HG02973 (cell line): ENCODE measurements at regions not wholly inside any gene's neighbourhood (a gene's known extent, or its start where the extent isn't known, plus 50 kb on each side); places are given as distances from the start of the nearest gene placed in this dataset.
"Not testable (repeated sequence)": the region's sequence is repeated elsewhere in the genome, so short reads cannot be mapped to it uniquely, and the experiment has no call there.

Source experiments
- ATAC-seq: cut with Tn5 transposase; IDR thresholded peaks from one replicate; pipeline ENCODE4 v1.9.1; 2021; ENCODE audit warnings: moderate library complexity; ENCODE audit not compliant: unreplicated experiment

- no peak for ATAC-seq
These were observed 264.4 kb upstream of the MSX2 start for GRCh38 chr5:174459832-174460448.

GRCh38 chr5:174462129-174462528 lies 262.3 kb upstream of the MSX2 start:
- no peak for ATAC-seq

DNA sequence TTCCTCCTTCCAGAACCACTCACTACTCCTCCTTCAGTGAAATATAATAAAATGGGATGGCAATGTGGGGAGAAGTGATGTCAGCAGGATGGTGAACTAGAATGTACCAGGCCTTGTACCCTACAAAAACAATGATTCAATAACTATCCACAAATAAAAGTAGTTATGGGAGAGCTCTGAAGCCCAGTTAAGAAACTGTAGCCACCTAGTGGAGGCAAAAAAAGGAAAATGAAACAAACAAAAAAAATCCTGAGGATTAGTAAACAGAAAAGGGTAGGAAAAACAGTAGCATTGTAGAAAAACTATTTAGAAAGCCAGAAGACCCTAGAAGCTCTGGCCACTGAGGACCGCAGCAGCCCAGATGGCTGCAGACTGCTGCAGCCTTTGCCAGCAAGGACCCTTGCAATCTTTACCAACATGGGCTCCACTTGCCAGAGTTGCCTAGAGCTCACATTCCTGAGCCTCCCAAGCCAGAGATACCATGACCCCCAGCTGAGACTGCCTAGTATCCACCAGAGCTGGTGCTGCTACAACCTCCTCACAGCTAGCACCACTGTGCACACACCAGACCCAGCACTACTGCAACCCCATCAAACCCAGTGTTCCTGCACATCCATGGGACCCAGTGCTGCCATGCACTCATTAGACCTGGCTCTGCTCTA lies 259.7 kb upstream of the MSX2 start:
- no peak for ATAC-seq

- not testable (repeated sequence) for ATAC-seq
These were observed 252.9 kb upstream of the MSX2 start for GRCh38 chr5:174471528-174471927.

GRCh38 chr5:174472956-174473355 lies 251.4 kb upstream of the MSX2 start:
- ATAC-seq = no peak

DNA sequence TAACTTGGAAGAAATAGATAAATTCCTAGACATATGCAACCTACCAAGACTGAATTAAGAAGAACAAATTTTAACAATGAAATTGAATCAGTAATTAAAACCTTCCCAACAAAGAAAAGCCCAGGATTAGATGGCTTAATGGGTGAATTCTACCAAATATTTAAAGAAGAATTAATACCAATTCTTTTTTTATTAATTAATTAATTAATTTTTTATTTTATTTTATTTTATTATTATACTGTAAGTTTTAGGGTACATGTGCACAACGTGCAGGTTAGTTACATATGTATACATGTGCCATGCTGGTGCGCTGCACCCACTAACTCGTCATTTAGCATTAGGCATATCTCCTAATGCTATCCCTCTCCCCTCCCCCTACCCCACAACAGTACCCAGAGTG lies 248.4 kb upstream of the MSX2 start:
- ATAC-seq = not testable (repeated sequence)

GRCh38 chr5:174479325-174479724 lies 245.1 kb upstream of the MSX2 start:
- no peak for ATAC-seq

DNA sequence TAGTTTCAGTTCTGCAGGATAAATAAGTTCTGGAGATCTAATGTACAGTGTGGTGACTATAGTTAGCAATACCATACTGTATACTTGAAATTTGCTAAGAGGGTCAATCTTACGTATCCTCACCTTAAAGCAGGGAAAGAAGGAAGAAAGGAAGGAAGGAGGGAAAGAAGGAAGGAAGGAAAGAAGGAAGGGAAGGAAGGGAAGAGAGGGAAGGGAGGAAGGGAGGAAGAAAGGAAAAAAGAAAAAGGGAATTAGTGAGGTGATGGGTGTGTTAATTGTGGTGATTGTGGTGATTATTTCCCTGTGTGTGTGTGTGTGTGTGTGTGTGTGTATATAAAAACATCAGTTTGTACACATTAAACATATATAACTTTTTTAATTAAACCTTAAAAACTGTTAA lies 242.6 kb upstream of the MSX2 start:
- no peak for ATAC-seq

DNA sequence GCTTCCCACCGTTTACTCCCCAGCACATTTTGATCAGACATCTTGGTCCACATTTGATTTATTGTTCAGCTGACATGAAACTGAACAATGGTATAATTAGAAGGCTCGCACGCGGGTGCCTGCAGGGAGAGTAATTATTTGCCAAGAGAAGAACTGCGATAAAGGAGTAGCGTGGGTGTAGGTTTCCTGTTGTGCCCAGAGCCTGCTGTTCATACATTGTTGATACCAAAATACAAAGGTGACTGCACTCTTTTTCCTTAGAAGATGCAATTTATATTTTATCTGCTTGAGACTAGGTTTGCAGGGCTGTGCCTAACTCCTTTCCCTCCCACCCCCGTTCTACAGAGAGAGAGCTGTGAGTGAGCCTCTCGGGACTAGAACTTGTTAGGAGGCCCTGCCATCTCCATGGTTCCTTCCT lies 241.8 kb upstream of the MSX2 start:
- ATAC-seq = no peak

- no peak for ATAC-seq
These were observed 241.0 kb upstream of the MSX2 start for GRCh38 chr5:174483411-174483810.

GRCh38 chr5:174489215-174489614 lies 235.2 kb upstream of the MSX2 start:
- ATAC-seq = no peak

DNA sequence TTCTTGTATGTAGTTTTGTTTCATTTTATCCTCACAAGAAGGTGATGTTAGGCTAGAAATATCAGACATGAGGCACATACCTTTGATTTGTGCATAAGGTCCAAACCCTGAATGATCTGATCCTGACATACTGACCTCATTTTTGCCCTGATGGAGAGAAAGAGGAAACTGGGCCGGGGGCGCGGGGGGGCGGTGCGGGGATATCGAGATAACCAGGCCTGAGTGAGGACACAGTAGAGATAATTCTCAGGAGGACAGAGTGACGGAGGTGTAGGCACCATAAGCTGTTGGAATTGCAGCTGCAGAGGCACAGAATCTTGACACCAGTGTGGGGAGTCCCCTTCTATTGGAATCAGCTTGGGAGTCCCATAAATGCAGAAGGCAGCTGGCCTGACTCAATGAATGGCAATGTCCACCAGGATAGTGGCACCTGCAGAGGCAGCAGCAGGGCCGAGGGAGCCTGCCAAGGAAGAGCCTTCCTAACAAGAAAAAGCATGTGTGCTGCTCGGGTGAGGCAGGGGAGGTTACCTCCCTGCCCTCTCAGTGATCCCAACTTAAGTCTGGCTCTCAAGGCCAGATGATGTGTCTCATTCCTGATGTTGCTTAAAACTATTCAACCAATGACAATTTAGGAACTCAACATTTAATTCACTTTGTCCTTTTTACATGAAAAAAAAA lies 234.3 kb upstream of the MSX2 start:
- ATAC-seq = no peak

GRCh38 chr5:174490728-174491127 lies 233.7 kb upstream of the MSX2 start:
- no peak for ATAC-seq

GRCh38 chr5:174491265-174491664 lies 233.1 kb upstream of the MSX2 start:
- no peak for ATAC-seq

GRCh38 chr5:174491761-174492350 lies 232.5 kb upstream of the MSX2 start:
- ATAC-seq = no peak

DNA sequence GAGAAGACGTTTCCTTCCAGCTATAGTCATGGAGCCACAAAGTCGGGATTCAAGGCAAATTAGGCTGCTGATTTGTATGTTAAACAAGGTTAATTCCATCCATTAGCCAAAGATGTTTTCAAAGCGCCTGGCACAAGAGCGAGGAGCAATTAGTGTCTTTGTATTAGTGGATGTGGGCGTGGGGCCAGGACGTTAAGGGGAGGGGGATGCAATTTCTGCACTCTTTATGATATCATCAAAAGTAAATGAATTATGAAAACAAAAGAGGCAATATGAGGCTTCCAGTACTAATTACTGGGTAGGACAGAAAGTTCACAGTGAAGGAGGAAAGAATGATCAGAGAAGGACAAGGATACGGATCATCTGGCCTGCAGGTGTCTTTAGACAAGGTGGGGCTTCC lies 230.9 kb upstream of the MSX2 start:
- ATAC-seq = no peak

DNA sequence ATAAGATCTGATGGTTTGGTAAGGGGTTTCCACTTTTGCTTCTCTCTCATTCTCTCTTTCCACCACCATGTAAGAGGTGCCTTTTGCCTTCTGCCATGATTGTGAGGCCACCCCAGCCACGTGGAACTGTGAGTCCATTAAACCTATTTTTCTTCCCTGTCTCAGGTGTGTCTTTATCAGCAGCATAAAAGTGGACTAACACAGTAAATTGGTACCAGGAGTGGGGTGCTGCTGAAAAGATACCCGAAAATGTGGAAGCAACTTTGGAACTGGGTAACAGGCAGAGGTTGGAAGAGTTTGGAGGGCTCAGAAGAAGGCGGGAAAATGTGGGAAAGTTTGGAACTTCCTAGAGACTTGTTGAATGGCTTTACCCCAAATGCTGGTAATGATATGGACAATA lies 226.4 kb upstream of the MSX2 start:
- ATAC-seq = not testable (repeated sequence)

DNA sequence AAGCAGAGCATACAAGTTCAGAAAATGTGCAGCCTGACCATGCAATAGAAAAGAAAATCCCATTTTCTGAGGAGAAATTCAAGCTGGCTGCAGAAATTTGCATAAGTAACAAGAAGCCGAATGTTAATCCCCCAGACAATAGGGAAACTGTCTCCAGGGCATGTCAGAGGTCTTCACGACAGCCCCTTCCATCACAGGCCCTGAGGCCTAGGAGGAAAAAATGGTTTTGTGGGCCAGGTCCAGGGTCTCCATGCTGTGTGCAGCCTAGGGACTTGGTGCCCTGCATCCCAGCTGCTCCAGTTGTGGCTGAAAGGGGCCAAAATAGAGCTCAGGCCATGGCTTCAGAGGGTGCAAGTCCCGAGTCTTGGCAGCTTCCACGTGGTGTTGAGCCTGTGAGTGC lies 225.8 kb upstream of the MSX2 start:
- ATAC-seq = not testable (repeated sequence)

GRCh38 chr5:174500636-174501035 lies 223.7 kb upstream of the MSX2 start:
- no peak for ATAC-seq

DNA sequence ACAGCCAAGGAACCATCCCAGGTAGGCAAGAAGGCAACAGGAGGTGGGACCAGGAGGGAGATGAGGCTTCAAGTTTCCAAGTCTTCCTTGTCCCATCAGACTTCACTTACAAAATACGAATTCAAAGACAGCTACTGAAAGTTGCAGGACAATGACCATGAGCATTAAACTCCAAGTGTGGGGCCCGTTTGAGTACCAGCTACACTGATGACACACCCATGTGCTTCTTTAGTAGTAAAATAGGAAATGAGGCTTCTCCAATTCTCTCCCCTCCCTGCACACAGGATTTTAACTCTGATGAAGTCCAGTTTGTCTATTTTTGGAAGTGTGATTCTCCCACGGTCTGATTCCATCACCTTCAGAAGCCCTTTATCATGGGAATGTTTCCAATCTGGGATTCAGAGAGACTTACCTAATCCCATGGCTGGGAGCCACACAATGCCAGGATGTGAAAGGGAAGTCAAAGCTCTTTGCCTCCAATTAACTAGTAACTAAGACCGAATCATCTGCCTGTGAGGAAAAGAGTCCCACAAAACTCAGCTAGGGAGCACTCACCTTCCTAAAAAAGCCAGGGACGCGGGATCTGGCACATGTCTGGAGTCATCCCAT lies 222.8 kb upstream of the MSX2 start:
- no peak for ATAC-seq

GRCh38 chr5:174503086-174503460 lies 221.3 kb upstream of the MSX2 start:
- no peak for ATAC-seq
